Stimulated activated naive CD8-positive, alpha-beta T cell treated with anti-CD3 and anti-CD28 coated beads, Interleukin-15, Interleukin-2, amounts not matched to agents 100 ng/mL and 50 ng/mL, for 24 hours (primary cell): ENCODE measurements at regions not wholly inside any gene's neighbourhood (a gene's known extent, or its start where the extent isn't known, plus 50 kb on each side); places are given as distances from the start of the nearest gene placed in this dataset.
"Not testable (repeated sequence)": the region's sequence is repeated elsewhere in the genome, so short reads cannot be mapped to it uniquely, and the experiment has no call there.

ENCODE experiments used
- H3K27ac Mint-ChIP-seq: one replicate; pipeline ENCODE4 v1.8.0; 2021; ENCODE audit warnings: mild to moderate bottlenecking, mixed read lengths
- H3K27me3 Mint-ChIP-seq: one replicate; pipeline ENCODE4 v1.8.0; 2021; ENCODE audit warnings: mixed read lengths
- H3K36me3 Mint-ChIP-seq: one replicate; pipeline ENCODE4 v1.8.0; 2021; ENCODE audit warnings: low read depth, mixed read lengths
- H3K4me1 Mint-ChIP-seq: one replicate; pipeline ENCODE4 v1.8.0; 2021; ENCODE audit warnings: low read depth, mixed read lengths
- H3K4me3 Mint-ChIP-seq: one replicate; pipeline ENCODE4 v1.8.0; 2021; ENCODE audit warnings: mild to moderate bottlenecking, mixed read lengths
- H3K9me3 Mint-ChIP-seq: one replicate; pipeline ENCODE4 v1.8.0; 2021; ENCODE audit warnings: mixed read lengths

DNA sequence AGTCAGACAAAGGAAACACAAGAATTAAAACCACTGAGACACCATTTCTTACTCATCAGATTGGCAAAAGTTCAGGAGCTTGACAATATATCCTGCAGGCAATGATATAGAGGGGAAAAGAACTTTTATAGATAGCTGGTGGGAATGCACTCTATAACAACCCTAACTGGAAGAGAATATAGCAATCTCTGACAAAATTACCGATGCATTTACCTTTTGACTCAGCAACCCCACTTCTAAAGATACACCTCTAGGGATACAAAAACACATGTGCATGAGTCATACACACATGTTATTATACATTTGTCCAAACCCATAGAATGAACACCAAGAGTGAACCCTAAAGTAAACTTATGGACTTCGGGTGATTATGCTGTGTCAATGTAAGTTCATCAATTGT lies 79.4 kb upstream of the SRD5A2 start:
- no peak overlapping the region for H3K27ac Mint-ChIP-seq
- no peaks in the 10 kb centered on the region for H3K36me3 Mint-ChIP-seq
- H3K4me3 Mint-ChIP-seq, result no peak overlapping the region
- peaks cover 6% of the 10 kb centered on the region for H3K9me3 Mint-ChIP-seq
- H3K27me3 Mint-ChIP-seq, result peaks cover 18% of the 10 kb centered on the region
- no peaks in the 10 kb centered on the region for H3K4me1 Mint-ChIP-seq

DNA sequence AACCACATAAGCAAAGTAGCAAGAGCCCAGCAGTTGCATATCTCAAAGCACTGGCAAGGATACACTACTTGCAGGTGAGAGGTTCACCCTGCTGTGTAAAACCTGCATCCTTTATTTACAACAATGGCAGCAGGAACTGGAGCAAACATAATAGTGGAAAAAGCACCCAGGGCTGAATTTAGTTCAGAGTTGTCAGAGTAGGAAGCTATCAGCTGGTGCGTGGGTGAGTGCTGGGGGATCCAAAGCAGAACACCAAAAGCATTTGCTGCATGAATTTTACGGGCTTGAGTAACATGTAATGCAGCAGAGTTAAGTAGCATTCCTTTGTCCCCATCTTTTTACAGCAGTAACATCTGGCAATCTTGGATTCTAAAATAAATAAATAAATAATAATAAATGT lies 73.5 kb upstream of the SRD5A2 start:
- H3K4me3 Mint-ChIP-seq, result no peak overlapping the region
- peaks cover 17% of the 10 kb centered on the region for H3K27me3 Mint-ChIP-seq
- no peaks in the 10 kb centered on the region for H3K4me1 Mint-ChIP-seq
- H3K9me3 Mint-ChIP-seq, result peaks cover 6% of the 10 kb centered on the region
- H3K36me3 Mint-ChIP-seq, result no peaks in the 10 kb centered on the region
- H3K27ac Mint-ChIP-seq, result no peak overlapping the region

DNA sequence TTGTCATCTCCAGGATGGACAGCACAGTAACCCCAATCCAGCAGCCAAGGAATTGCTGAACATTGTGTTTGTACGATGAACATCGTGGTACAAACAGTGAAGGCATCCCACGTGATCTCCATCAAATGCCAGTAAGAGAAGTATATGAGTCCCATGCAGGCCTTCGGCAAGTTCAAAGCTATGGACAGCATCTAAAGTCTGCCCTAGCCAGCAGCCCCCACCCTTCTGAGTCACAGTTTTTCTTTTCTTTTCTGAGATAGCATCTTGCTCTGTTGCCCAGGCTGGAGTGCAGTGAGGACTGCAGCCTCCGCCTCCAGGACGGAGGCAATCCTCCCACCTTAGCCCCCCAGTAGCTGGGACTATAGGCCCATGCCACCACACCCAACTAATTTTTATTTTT lies 71.0 kb upstream of the SRD5A2 start:
- no peaks in the 10 kb centered on the region for H3K4me1 Mint-ChIP-seq
- no peak overlapping the region for H3K4me3 Mint-ChIP-seq
- H3K27me3 Mint-ChIP-seq, result peaks cover 6% of the 10 kb centered on the region
- no peaks in the 10 kb centered on the region for H3K9me3 Mint-ChIP-seq
- no peak overlapping the region for H3K27ac Mint-ChIP-seq
- H3K36me3 Mint-ChIP-seq, result no peaks in the 10 kb centered on the region

DNA sequence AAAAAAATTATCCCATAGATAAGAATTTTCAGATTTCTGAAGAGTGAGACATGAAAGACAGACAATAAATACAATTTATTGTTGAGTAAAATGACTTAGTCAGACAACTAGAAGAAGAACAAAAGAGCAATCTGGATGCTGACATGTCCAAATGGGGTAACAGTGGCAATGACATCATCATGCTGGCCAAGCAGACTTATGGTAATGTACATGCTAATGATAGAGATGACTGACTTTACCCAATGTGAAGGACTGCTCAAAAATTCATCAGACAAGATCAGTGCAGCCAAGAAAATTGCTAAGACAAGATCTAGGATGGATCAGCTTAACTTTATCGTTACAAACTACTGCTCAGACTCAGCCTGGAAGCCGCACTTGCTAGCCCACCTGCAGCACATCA lies 70.5 kb upstream of the SRD5A2 start:
- Mint-ChIP-seq H3K4me1 (no peaks in the 10 kb centered on the region), H3K4me3 (no peak overlapping the region), H3K27ac (no peak overlapping the region), H3K27me3 (peaks cover 6% of the 10 kb centered on the region), H3K9me3 (no peaks in the 10 kb centered on the region), H3K36me3 (no peaks in the 10 kb centered on the region)

DNA sequence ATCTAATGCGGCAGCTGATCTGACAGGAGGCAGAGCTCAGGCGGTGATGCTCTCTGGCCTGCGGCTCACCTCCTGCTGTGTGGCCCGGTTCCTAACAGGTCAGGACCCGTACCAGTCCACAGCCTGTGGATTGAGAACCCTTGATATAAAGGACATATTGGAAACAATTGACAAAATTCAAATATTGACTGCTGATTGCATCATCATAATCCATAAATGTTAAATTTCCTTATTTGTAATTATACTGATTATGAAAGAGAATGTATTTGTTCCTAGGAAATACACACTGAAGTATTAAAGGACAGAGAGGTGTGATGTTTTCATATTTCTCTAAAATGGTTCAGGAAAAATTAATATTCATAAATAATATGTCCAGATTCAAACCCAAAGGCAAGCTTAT lies 63.8 kb upstream of the SRD5A2 start:
- no peak overlapping the region for H3K4me3 Mint-ChIP-seq
- H3K4me1 Mint-ChIP-seq, result no peaks in the 10 kb centered on the region
- no peaks in the 10 kb centered on the region for H3K9me3 Mint-ChIP-seq
- H3K27me3 Mint-ChIP-seq, result peaks cover 19% of the 10 kb centered on the region
- no peaks in the 10 kb centered on the region for H3K36me3 Mint-ChIP-seq
- H3K27ac Mint-ChIP-seq, result no peak overlapping the region

DNA sequence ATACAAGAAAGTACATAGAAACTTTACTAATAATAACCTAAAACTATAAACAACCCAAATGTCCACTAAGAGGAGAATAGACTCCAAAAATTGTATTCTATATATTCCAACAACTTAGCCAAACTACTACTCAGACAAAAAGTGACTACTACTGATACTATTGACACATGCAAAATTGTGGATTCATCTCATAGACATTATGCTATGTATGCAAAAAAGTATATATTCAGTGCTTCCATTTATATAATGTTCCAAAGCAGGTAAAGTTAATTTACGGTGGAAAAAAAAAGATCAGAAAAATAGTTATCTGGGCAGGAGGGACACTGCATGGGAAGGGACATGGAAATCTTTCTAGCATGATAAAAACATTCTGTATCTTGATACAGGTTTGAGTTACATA lies 62.0 kb upstream of the SRD5A2 start:
- Mint-ChIP-seq H3K36me3 (no peaks in the 10 kb centered on the region), H3K27me3 (peaks cover 20% of the 10 kb centered on the region), H3K4me3 (no peak overlapping the region), H3K9me3 (no peaks in the 10 kb centered on the region), H3K4me1 (no peaks in the 10 kb centered on the region), H3K27ac (no peak overlapping the region)

DNA sequence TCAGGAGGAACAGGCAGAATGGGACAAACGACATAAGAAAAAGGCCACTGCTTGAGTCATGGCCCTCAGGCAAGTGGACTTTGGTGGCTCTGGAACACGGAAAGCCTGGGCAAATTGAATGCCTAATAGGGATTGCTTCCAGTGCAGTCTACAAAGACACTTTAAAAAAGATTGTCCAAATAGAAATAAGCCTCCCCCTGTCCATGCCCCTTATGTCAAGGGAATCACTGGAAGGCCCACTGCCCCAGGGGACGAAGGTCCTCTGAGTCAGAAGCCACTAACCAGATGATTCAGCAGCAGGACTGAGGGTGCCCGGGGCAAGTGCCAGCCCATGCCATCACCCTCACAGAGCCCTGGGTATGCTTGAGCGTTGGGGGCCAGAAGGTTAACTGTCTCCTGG lies 51.5 kb upstream of the SRD5A2 start:
- H3K4me1 Mint-ChIP-seq, H3K4me3 Mint-ChIP-seq, H3K27ac Mint-ChIP-seq, H3K36me3 Mint-ChIP-seq: not testable (repeated sequence)
- Mint-ChIP-seq H3K9me3 (peaks cover 13% of the 10 kb centered on the region), H3K27me3 (peaks cover 16% of the 10 kb centered on the region)
